HepG2 (cell line): ENCODE measurements at regions not wholly inside any gene's neighbourhood (a gene's known extent, or its start where the extent isn't known, plus 50 kb on each side); places are given as distances from the start of the nearest gene placed in this dataset.

Source experiments
- ATF6 ChIP-seq: sonication (generic); formaldehyde crosslinking; conservative IDR thresholded peaks from 2 replicates; pipeline ENCODE4 v1.4.0; 2020; ENCODE audit warnings: missing genetic modification reagents
- ATF7-NPFF ChIP-seq: sonication (generic); formaldehyde crosslinking; IDR thresholded peaks from 2 replicates; pipeline ENCODE4 v1.8.1; 2023; ENCODE audit warnings: mild to moderate bottlenecking, low read depth, missing genetic modification reagents, moderate library complexity
- BCL6 ChIP-seq: IDR thresholded peaks from 2 replicates; pipeline ENCODE4 v1.6.1; 2016; ENCODE audit warnings: missing genetic modification reagents, missing compliant biosample characterization
- E2F2 ChIP-seq: sonication (generic); formaldehyde crosslinking; IDR thresholded peaks from 2 replicates; pipeline ENCODE4 v1.4.0; 2020; ENCODE audit warnings: missing genetic modification reagents, borderline replicate concordance
- SNAPC4 ChIP-seq: sonication (generic); formaldehyde crosslinking; IDR thresholded peaks from 2 replicates; pipeline ENCODE4 v1.4.0; 2020; ENCODE audit warnings: mild to moderate bottlenecking, missing genetic modification reagents
- SOX5 ChIP-seq: IDR thresholded peaks from 2 replicates; pipeline ENCODE4 v1.6.1; 2016; ENCODE audit warnings: borderline replicate concordance
- ZNF12 ChIP-seq: sonication (generic); formaldehyde crosslinking; IDR thresholded peaks from 2 replicates; pipeline ENCODE4 v1.5.0; 2020; ENCODE audit warnings: missing genetic modification reagents
- ZNF275 ChIP-seq: sonication (generic); formaldehyde crosslinking; IDR thresholded peaks from 2 replicates; pipeline ENCODE4 v1.8.0; 2022; ENCODE audit warnings: missing genetic modification reagents, mild to moderate bottlenecking, inconsistent platforms, borderline replicate concordance
- ZNF318 ChIP-seq: sonication (generic); formaldehyde crosslinking; IDR thresholded peaks from 2 replicates; pipeline ENCODE4 v1.4.0; 2020; ENCODE audit warnings: mild to moderate bottlenecking, missing genetic modification reagents

- TF ChIP-seq ATF6 (CRISPR knock-in tag) (no peak), SOX5 (CRISPR knock-in tag) (peak; percentile 99), ZNF318 (CRISPR knock-in tag) (no peak), ZNF12 (CRISPR knock-in tag) (peak; percentile 83; the same call in 1 of the 2 replicates), ZNF275 (CRISPR knock-in tag) (peak; percentile 34; the same call in 1 of the 2 replicates), ATF7-NPFF (no peak), BCL6 (peak; percentile 100), E2F2 (CRISPR knock-in tag) (peak; percentile 52; the same call in 1 of the 2 replicates), SNAPC4 (CRISPR knock-in tag) (peak; percentile 54; the same call in 1 of the 2 replicates)
Observed at GRCh38 chr14:54138354-54139038, 181.9 kb upstream of the BMP4 start (continued).
